Skeletal muscle tissue (tissue), 3 donors: ENCODE measurements at regions not wholly inside any gene's neighbourhood (a gene's known extent, or its start where the extent isn't known, plus 50 kb on each side); places are given as distances from the start of the nearest gene placed in this dataset.

Source experiments
- H3K27ac ChIP-seq: one replicate; pipeline ENCODE4 v1.7.0; 2013; ENCODE audit warnings: mild to moderate bottlenecking, low read depth, low read length, inconsistent platforms
- H3K27me3 ChIP-seq, 3 donors: one replicate each; pipeline ENCODE4 v1.7.0; 2013; ENCODE audit warnings: low read length in 3 of 3; ENCODE audit not compliant: control insufficient read depth in 3 of 3, insufficient read depth in 3 of 3
- H3K36me3 ChIP-seq, 3 donors: one replicate each; pipeline ENCODE4 v1.7.0; 2013; ENCODE audit warnings: low read length in 3 of 3; ENCODE audit not compliant: control insufficient read depth in 3 of 3, insufficient read depth in 3 of 3
- H3K4me1 ChIP-seq, 3 donors: one replicate each; pipeline ENCODE4 v1.7.0; 2013; ENCODE audit warnings: low read length in 3 of 3, mild to moderate bottlenecking in 3 of 3; ENCODE audit not compliant: control insufficient read depth in 3 of 3, insufficient read depth in 3 of 3
- H3K4me3 ChIP-seq, 3 donors: one replicate each; pipeline ENCODE4 v1.7.0; 2013; ENCODE audit warnings: low read length in 3 of 3
- H3K9ac ChIP-seq, 3 donors: one replicate each; pipeline ENCODE4 v1.7.0; 2013; ENCODE audit warnings: low read length in 3 of 3, mild to moderate bottlenecking in 3 of 3, moderate library complexity in 2 of 3, low read depth in 1 of 3
- H3K9me3 ChIP-seq, 3 donors: one replicate each; pipeline ENCODE4 v1.7.0; 2013; ENCODE audit warnings: low read length in 3 of 3; ENCODE audit not compliant: control insufficient read depth in 3 of 3
- donor health status: Osteomylitis.

DNA sequence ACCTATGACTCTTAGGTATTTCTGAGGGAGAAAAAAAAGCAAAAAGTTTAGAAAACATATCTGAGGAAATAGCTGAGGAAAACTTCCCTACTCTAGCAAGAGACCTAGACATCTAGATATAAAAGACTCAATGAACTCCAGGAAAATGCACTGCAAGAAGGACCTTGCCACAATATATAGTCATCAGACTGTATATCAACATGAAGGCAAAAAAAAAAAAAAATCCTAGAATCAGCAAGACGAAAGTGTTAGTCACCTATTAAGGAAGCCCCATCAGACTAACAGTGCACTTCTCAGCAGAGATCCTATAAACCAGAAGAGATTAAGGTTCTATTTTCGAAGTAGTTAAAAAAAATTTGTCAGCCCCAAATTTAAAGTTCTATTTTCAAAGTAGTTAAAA is 166.2 kb downstream of the TMEM38B start:
- H3K4me3 ChIP-seq, result no peak overlapping the region
- no peaks in the 10 kb centered on the region for H3K27me3 ChIP-seq
- peaks cover 6 to 12% (median 11%) of the 10 kb centered on the region in 3 donors for H3K4me1 ChIP-seq
- H3K9me3 ChIP-seq, result no peaks in the 10 kb centered on the region
- no peak overlapping the region for H3K27ac ChIP-seq
- no peak overlapping the region for H3K9ac ChIP-seq
- H3K36me3 ChIP-seq, result no peaks in the 10 kb centered on the region

DNA sequence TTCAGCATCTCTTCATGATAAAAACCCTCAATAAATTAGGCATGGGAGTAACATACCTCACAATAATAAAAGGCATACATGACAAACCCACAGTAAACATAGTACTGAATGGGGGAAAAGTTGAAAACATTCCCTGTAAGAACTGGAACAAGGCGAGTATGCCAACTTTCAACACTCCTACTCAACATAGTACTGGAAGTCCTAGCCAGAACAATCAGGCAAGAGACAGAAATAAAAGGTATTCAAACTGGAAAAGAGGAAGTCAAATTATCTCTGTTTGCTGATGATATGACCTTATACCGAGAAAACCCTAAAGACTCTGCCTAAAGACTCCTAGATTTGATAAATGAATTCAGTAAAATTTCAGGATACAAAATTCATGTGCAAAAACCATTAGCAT is 167.6 kb downstream of the TMEM38B start:
- H3K36me3 ChIP-seq, result no peaks in the 10 kb centered on the region
- H3K4me3 ChIP-seq, result no peak overlapping the region
- H3K27ac ChIP-seq, result no peak overlapping the region
- H3K9ac ChIP-seq, result no peak overlapping the region
- H3K4me1 ChIP-seq, result peaks cover 0 to 3% (median 0%) of the 10 kb centered on the region in 3 donors
- no peaks in the 10 kb centered on the region for H3K27me3 ChIP-seq
- no peaks in the 10 kb centered on the region for H3K9me3 ChIP-seq

DNA sequence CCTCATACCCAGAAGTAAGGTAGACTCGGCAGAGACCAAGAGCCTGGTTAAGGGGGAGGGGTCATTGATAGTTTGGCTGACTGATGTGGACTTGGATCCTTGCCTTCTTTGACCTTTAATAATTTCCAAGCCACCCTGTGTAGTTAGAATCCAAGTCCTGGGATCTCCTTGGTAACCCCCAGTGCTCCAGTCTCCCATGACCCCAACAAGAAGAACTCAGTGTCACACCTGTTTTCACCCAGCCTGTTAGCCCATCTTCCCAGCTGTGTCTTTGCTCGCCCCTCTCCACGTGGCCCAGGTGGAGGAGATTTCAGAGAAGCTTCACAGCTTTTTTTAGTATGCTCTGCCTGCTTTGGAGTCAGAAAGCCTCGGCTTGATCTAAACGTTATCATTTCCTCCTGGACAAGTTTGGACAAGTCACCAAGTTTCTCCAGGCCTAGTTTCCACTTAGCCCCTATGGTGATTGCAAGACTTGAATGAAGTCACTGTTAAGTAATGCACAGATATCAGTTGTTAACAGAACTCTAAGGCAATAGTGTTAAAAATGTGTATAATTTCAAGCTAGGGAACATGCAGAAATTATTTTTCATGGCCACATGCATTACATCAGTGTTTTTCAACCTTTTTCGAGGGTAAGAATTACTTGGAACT is 170.0 kb downstream of the TMEM38B start:
- no peaks in the 10 kb centered on the region for H3K36me3 ChIP-seq
- H3K27ac ChIP-seq, result no peak overlapping the region
- peaks cover 0 to 3% (median 0%) of the 10 kb centered on the region in 3 donors for H3K4me1 ChIP-seq
- H3K9ac ChIP-seq, result no peak overlapping the region
- no peak overlapping the region for H3K4me3 ChIP-seq
- no peaks in the 10 kb centered on the region for H3K9me3 ChIP-seq
- H3K27me3 ChIP-seq, result no peaks in the 10 kb centered on the region

- Histone ChIP-seq H3K27ac (no peak overlapping the region), H3K9me3 (no peaks in the 10 kb centered on the region)
Measured at GRCh38 chr9:105865285-105865684, 170.9 kb downstream of the TMEM38B start.

DNA sequence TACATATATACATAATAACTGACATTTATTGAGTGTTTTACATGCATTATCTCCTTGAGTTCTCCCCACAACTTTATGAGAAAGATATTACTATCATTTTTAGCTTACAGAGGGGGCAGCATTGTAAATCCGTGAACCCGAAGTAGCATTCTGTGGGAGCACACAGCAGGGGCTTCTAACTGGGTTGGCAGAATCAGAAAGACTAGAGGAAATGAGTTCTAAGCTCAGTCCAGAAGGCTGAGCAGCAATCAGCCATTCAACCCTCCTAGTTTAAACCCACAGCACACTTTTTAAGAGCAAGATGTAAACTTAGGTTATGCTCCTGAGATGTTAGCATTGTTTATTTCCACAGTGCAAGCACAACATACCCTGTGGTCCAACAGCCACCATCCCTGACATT is 177.2 kb downstream of the TMEM38B start:
- Histone ChIP-seq H3K27ac (no peak overlapping the region), H3K36me3 (no peaks in the 10 kb centered on the region), H3K4me3 (no peak overlapping the region), H3K9ac (no peak overlapping the region), H3K4me1 (no peaks in the 10 kb centered on the region), H3K9me3 (no peaks in the 10 kb centered on the region), H3K27me3 (no peaks in the 10 kb centered on the region)

More at GRCh38 chr9:105865285-105865684, 170.9 kb downstream of the TMEM38B start:
- Histone ChIP-seq H3K4me3 (no peak overlapping the region), H3K27me3 (no peaks in the 10 kb centered on the region), H3K9ac (no peak overlapping the region), H3K4me1 (peaks cover 0 to 3% (median 0%) of the 10 kb centered on the region in 3 donors), H3K36me3 (no peaks in the 10 kb centered on the region)

DNA sequence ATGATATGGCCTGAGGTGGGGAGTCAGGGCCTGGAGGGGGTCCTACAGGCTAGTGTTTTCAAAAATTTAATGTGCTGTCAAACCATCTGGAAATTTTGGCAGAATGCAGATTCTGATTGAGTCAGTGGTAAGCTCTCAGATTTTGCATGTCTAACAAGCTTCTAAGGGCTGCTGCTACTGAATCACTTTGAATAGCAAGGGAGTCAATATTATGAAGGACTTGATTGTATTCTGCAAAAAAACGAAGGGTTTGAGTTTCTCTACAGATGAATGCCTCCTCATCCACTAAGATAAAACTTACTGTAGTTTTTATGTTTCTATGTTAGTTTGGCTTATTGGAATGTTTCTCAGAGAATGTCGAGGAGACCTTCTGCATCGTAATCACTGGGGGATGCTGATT is 179.5 kb downstream of the TMEM38B start:
- no peak overlapping the region for H3K9ac ChIP-seq
- H3K36me3 ChIP-seq, result no peaks in the 10 kb centered on the region
- no peaks in the 10 kb centered on the region for H3K27me3 ChIP-seq
- no peaks in the 10 kb centered on the region for H3K4me1 ChIP-seq
- no peak overlapping the region for H3K27ac ChIP-seq
- H3K9me3 ChIP-seq, result no peaks in the 10 kb centered on the region
- no peak overlapping the region for H3K4me3 ChIP-seq

- Histone ChIP-seq H3K4me3 (no peak overlapping the region), H3K27ac (no peak overlapping the region), H3K9ac (no peak overlapping the region), H3K36me3 (no peaks in the 10 kb centered on the region), H3K27me3 (no peaks in the 10 kb centered on the region), H3K4me1 (no peaks in the 10 kb centered on the region), H3K9me3 (no peaks in the 10 kb centered on the region)
Measured at GRCh38 chr9:105877721-105878120, 183.4 kb downstream of the TMEM38B start.

GRCh38 chr9:105879181-105879580 is 184.8 kb downstream of the TMEM38B start:
- no peak overlapping the region for H3K27ac ChIP-seq
- no peak overlapping the region for H3K4me3 ChIP-seq
- no peak overlapping the region for H3K9ac ChIP-seq
- H3K9me3 ChIP-seq, result no peaks in the 10 kb centered on the region
- H3K27me3 ChIP-seq, result no peaks in the 10 kb centered on the region
- H3K4me1 ChIP-seq, result no peaks in the 10 kb centered on the region
- H3K36me3 ChIP-seq, result no peaks in the 10 kb centered on the region

- H3K9ac ChIP-seq, result no peak overlapping the region
- H3K27me3 ChIP-seq, result no peaks in the 10 kb centered on the region
- H3K4me3 ChIP-seq, result no peak overlapping the region
- no peaks in the 10 kb centered on the region for H3K9me3 ChIP-seq
- no peak overlapping the region for H3K27ac ChIP-seq
- H3K4me1 ChIP-seq, result no peaks in the 10 kb centered on the region
- H3K36me3 ChIP-seq, result no peaks in the 10 kb centered on the region
Measured at GRCh38 chr9:105880517-105880916, 186.2 kb downstream of the TMEM38B start.

DNA sequence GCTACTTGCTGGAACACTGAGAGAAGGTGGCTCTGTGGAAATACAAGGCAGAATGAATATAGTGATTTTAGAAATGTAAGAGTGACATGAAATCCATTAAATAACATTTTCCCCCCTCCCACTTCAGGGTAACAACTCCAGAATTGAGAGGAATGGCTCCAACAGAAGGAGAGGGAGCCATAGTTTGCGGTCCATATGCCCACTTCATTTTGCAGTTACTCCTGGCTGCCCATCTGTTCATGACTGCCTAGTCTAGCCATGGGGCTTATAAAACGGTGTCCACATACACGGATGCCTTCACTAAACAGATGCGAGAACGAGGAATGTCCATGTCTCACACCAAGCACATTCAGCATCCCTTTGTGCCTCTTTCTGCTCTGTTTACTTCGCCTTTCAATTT is 186.7 kb downstream of the TMEM38B start:
- H3K4me3 ChIP-seq, result no peak overlapping the region
- no peak overlapping the region for H3K27ac ChIP-seq
- H3K9ac ChIP-seq, result no peak overlapping the region
- H3K9me3 ChIP-seq, result no peaks in the 10 kb centered on the region
- H3K4me1 ChIP-seq, result no peaks in the 10 kb centered on the region
- no peaks in the 10 kb centered on the region for H3K27me3 ChIP-seq
- no peaks in the 10 kb centered on the region for H3K36me3 ChIP-seq
